ENCODE measurements at regions not wholly inside any gene's neighbourhood (a gene's known extent, or its start where the extent isn't known, plus 50 kb on each side); places are given as distances from the start of the nearest gene placed in this dataset.

DNA sequence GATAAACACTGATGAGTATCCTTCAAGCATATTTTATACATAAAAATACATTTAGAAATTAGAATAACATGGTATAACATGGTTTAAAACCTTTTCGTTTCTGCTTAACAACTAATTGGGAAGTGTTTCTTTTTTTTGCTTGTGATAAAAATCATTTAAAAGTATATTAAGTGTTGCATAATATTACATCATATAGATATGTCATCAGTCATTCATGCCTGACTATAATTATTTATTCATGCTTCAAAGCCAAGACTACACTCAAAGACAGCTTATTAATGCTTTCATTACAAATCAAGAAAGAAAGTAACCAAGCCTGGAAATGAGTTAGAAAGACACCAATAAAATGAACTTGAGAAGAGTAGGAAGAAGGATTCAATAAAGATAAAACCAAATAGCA lies 136.6 kb upstream of the TP63 start:
- TF ChIP-seq, protein P1, sequence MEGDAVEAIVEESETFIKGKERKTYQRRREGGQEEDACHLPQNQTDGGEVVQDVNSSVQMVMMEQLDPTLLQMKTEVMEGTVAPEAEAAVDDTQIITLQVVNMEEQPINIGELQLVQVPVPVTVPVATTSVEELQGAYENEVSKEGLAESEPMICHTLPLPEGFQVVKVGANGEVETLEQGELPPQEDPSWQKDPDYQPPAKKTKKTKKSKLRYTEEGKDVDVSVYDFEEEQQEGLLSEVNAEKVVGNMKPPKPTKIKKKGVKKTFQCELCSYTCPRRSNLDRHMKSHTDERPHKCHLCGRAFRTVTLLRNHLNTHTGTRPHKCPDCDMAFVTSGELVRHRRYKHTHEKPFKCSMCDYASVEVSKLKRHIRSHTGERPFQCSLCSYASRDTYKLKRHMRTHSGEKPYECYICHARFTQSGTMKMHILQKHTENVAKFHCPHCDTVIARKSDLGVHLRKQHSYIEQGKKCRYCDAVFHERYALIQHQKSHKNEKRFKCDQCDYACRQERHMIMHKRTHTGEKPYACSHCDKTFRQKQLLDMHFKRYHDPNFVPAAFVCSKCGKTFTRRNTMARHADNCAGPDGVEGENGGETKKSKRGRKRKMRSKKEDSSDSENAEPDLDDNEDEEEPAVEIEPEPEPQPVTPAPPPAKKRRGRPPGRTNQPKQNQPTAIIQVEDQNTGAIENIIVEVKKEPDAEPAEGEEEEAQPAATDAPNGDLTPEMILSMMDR (conservative IDR thresholded peaks at IDR 0.05; ENCODE audit: low read length), result no peak
- no peak for TF ChIP-seq EZH2phosphoT487 (IDR thresholded peaks at IDR 0.05; ENCODE audit: borderline replicate concordance, low read depth, low read length)

All from OCI-LY7 (cell line).